HepG2 (cell line): ENCODE measurements at regions not wholly inside any gene's neighbourhood (a gene's known extent, or its start where the extent isn't known, plus 50 kb on each side); places are given as distances from the start of the nearest gene placed in this dataset.

Experiments
- ETV6 ChIP-seq: sonication (generic); formaldehyde crosslinking; conservative IDR thresholded peaks from 2 replicates; pipeline ENCODE4 v1.4.0; 2020; ENCODE audit warnings: missing genetic modification reagents
- YY1 ChIP-seq: IDR thresholded peaks from 2 replicates; pipeline ENCODE4 v1.6.1; 2011; ENCODE audit warnings: low read length, low read depth, moderate library complexity, mild to moderate bottlenecking; ENCODE audit not compliant: insufficient read depth, insufficient replicate concordance

- no peak for TF ChIP-seq YY1
- no peak for TF ChIP-seq ETV6 (CRISPR knock-in tag)
Measured at GRCh38 chrX:124274438-124275181, 57.9 kb upstream of the TEX13D start.
